CD4-positive, alpha-beta memory T cell (primary cell): ENCODE measurements at regions not wholly inside any gene's neighbourhood (a gene's known extent, or its start where the extent isn't known, plus 50 kb on each side); places are given as distances from the start of the nearest gene placed in this dataset.

Experiments
- CTCF ChIA-PET: fragments of 350-600 bp; sonication (Branson Sonifier 250); formaldehyde crosslinking; loops from one replicate; lab custom pipeline; 2021; ENCODE audit warnings: inconsistent platforms; ENCODE audit not compliant: partially characterized antibody; lab: Charles Lee
- POLR2A ChIA-PET: fragments of 350-600 bp; sonication (Branson Sonifier 250); formaldehyde crosslinking; loops from one replicate; lab custom pipeline; 2021; ENCODE audit not compliant: partially characterized antibody; lab: Charles Lee
- DNase-seq, 5 donors: peaks; one replicate each; pipeline versions ENCODE4 v3.0.0 to v3.0.0-alpha.2; 2020 to 2022; ENCODE audit warnings: mixed read lengths in 1 of 5
- H3K27ac ChIP-seq: one replicate; pipeline ENCODE4 v1.7.0; 2013; ENCODE audit warnings: low read depth, low read length
- H3K27me3 ChIP-seq: 2 replicates; pipeline ENCODE4 v1.7.0; 2013; ENCODE audit warnings: mild to moderate bottlenecking, low read length, moderate library complexity; ENCODE audit not compliant: insufficient read depth
- H3K36me3 ChIP-seq: 2 replicates; pipeline ENCODE4 v1.7.0; 2013; ENCODE audit warnings: mild to moderate bottlenecking, low read length, moderate library complexity; ENCODE audit not compliant: insufficient read depth
- H3K4me1 ChIP-seq: 2 replicates; pipeline ENCODE4 v1.7.0; 2013; ENCODE audit warnings: mild to moderate bottlenecking, low read length, moderate library complexity; ENCODE audit not compliant: insufficient read depth
- H3K4me3 ChIP-seq, 2 donors: one replicate each; pipeline ENCODE4 v1.7.0; 2013; ENCODE audit warnings: low read length in 2 of 2, mild to moderate bottlenecking in 1 of 2
- H3K9me3 ChIP-seq, 2 donors: one replicate each; pipeline ENCODE4 v1.7.0; 2013; ENCODE audit warnings: low read length in 2 of 2, control low read depth in 1 of 2; ENCODE audit not compliant: control insufficient read depth in 1 of 2
- H3K27ac Mint-ChIP-seq, 7 donors: one replicate each; pipeline ENCODE4 v1.8.0; 2020 to 2021; ENCODE audit warnings: mixed read lengths in 7 of 7, mild to moderate bottlenecking in 6 of 7, inconsistent platforms in 3 of 7, moderate library complexity in 3 of 7
- H3K27me3 Mint-ChIP-seq, 2 donors: one replicate each; pipeline ENCODE4 v1.8.0; 2020 to 2021; ENCODE audit warnings: mixed read lengths in 2 of 2
- H3K36me3 Mint-ChIP-seq, 2 donors: one replicate each; pipeline ENCODE4 v1.8.0; 2020 to 2021; ENCODE audit warnings: mixed read lengths in 2 of 2, inconsistent platforms in 1 of 2, mild to moderate bottlenecking in 1 of 2
- H3K4me1 Mint-ChIP-seq, 4 donors: one replicate each; pipeline ENCODE4 v1.8.0; 2020 to 2021; ENCODE audit warnings: mixed read lengths in 4 of 4, mild to moderate bottlenecking in 1 of 4
- H3K4me3 Mint-ChIP-seq, 8 donors: one replicate each; pipeline ENCODE4 v1.8.0; 2020 to 2021; ENCODE audit warnings: mixed read lengths in 8 of 8, mild to moderate bottlenecking in 7 of 8, moderate library complexity in 6 of 8, inconsistent platforms in 3 of 8
- H3K9me3 Mint-ChIP-seq, 8 donors: one replicate each; pipeline ENCODE4 v1.8.0; 2020 to 2021; ENCODE audit warnings: mixed read lengths in 8 of 8, mild to moderate bottlenecking in 5 of 8, inconsistent platforms in 3 of 8, moderate library complexity in 1 of 8
- intact Hi-C: fragments of 100-400 bp; cut with micrococcal nuclease; formaldehyde crosslinking; loops from one replicate; pipeline ENCODE4 v1.15.1; 2023

DNA sequence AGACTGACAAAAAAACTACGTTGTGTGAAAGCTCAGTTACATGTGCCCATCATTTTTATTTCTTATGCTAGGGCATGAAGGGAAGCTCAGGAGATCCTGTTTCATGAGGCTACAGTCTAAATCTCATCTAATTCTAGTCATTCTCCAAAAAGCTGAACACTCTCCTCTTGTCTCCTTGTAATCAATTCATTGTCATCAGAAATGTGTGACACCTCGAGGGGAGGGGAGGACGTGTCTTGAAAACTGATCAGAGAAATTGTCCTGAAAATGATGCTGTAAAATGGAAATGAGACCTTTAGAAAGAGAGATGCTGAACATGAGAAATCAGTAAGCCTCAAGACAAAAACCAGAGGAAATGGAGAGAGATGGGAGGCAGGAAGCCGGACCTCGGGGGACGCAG lies 103.4 kb downstream of the DAD1 start:
- no peaks in the 10 kb centered on the region for H3K36me3 ChIP-seq
- no peaks in the 10 kb centered on the region for H3K27me3 ChIP-seq
- POLR2A ChIA-PET = interaction anchor here (1.1 to 42.8 kb wide), 4 partner anchors 21 to 507 kb away, joined by 3 to 1528 read pairs (median 556); no protein-coding TSS in a partner anchor
- intact Hi-C loops = no loop called here
- CTCF ChIA-PET = no interaction called here
- peak overlapping the region; percentile 79 to 91 (median 86) for H3K4me3 Mint-ChIP-seq
- peak overlapping the region; percentile 49 for H3K27ac ChIP-seq
- H3K36me3 Mint-ChIP-seq = peaks cover 25 to 35% of the 10 kb centered on the region in 2 donors
- H3K4me1 Mint-ChIP-seq = peaks cover 0 to 26% (median 3%) of the 10 kb centered on the region in 4 donors
- H3K9me3 ChIP-seq = no peaks in the 10 kb centered on the region
- H3K4me1 ChIP-seq = no peaks in the 10 kb centered on the region
- H3K27ac Mint-ChIP-seq = peak overlapping the region in 6 of 7 donors; percentile 42 to 100 (median 76)
- H3K4me3 ChIP-seq = peak overlapping the region in 1 of 2 donors; percentile 32
- no peaks in the 10 kb centered on the region for H3K27me3 Mint-ChIP-seq
- DNase-seq = no peak
- H3K9me3 Mint-ChIP-seq = no peaks in the 10 kb centered on the region

DNA sequence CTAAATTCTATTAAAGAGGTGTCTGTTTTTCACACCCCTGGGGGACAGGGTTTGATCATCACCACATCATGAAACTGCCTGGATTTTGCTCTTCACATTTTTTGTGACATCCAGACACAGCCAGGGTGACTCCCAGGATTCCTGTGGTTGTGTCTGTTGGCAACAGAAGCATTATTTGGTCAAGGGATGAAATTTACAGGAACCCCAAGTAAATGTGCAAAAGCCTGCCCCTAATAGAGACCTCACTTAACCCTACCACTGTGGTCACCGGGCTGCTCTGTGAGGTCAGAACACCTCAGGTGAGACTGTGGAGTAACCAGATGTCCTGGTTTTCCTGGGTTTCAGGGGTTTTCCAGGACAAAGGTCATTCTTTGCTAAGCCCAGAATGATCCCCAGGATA lies 103.8 kb downstream of the DAD1 start:
- H3K36me3 Mint-ChIP-seq = peaks cover 20 to 30% of the 10 kb centered on the region in 2 donors

GRCh38 chr14:22484632-22485031 lies 104.4 kb downstream of the DAD1 start:
- no peak overlapping the region for H3K4me3 ChIP-seq
- Mint-ChIP-seq H3K9me3 (no peaks in the 10 kb centered on the region), H3K36me3 (peaks cover 14 to 25% of the 10 kb centered on the region in 2 donors), H3K4me3 (peak overlapping the region; percentile 81 to 91 (median 84)), H3K4me1 (peaks cover 0 to 16% (median 3%) of the 10 kb centered on the region in 4 donors), H3K27ac (peak overlapping the region in 5 of 7 donors; percentile 35 to 100 (median 81)), H3K27me3 (no peaks in the 10 kb centered on the region)
- no peaks in the 10 kb centered on the region for H3K27me3 ChIP-seq
- peak overlapping the region; percentile 35 for H3K27ac ChIP-seq
- no peaks in the 10 kb centered on the region for H3K4me1 ChIP-seq
- no peak for DNase-seq
- POLR2A ChIA-PET = interaction anchor here (0.9 to 42.8 kb wide), 7 partner anchors 22 to 543 kb away, joined by 3 to 1528 read pairs (median 3); no protein-coding TSS in a partner anchor
- CTCF ChIA-PET = no interaction called here
- intact Hi-C loops = no loop called here
- H3K36me3 ChIP-seq = no peaks in the 10 kb centered on the region
- H3K9me3 ChIP-seq = no peaks in the 10 kb centered on the region

More for the DNA sequence above, 103.8 kb downstream of the DAD1 start:
- intact Hi-C loops = no loop called here
- no peaks in the 10 kb centered on the region for H3K36me3 ChIP-seq
- peak overlapping the region in 4 of 7 donors; percentile 18 to 100 (median 27) for H3K27ac Mint-ChIP-seq
- H3K9me3 ChIP-seq = no peaks in the 10 kb centered on the region
- no peaks in the 10 kb centered on the region for H3K9me3 Mint-ChIP-seq
- H3K4me3 ChIP-seq = no peak overlapping the region
- peak overlapping the region; percentile 46 for H3K27ac ChIP-seq
- DNase-seq = no peak
- H3K27me3 ChIP-seq = no peaks in the 10 kb centered on the region
- H3K4me1 Mint-ChIP-seq = peaks cover 0 to 21% (median 3%) of the 10 kb centered on the region in 4 donors
- CTCF ChIA-PET = no interaction called here
- no peaks in the 10 kb centered on the region for H3K4me1 ChIP-seq
- POLR2A ChIA-PET = interaction anchor here (0.9 to 42.8 kb wide), 6 partner anchors 22 to 544 kb away, joined by 3 to 1528 read pairs (median 4); no protein-coding TSS in a partner anchor
- H3K27me3 Mint-ChIP-seq = no peaks in the 10 kb centered on the region
- H3K4me3 Mint-ChIP-seq = peak overlapping the region; percentile 79 to 91 (median 86)

DNA sequence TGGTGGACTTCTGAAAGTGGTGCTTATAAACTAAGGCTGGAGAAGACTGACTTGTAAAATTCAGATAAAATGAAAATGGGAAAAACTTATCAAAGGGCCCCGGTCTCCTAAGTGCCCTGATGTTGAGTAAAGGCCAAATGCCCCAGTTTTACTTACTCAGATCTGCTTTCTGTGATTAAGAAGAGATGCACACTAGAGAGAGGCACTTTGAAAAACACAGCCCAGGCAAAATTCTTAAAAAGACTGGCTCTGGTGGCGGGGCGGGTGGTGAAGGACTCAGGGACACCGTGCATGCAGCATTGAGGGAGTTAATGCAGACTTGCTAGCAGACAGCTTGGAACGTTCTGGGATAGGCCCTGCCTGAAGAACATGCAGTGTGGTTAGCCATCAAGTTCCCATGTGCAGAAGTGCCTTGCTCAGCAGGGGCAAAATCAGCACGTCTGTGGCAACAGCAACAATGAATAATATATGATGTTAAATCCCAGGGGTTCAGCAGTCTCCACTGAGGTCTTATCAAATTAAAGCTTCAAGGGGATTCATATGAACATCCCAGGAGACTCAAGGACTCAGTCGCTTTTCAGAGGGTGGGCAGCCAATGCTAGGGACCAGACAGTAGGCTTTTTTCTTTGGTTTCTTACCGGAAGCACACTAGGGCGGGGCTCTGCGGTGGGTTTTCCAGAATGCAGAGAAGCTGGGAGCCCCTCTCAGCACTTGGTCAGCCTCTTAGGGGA lies 105.0 kb downstream of the DAD1 start:
- DNase-seq = no peak
- H3K36me3 Mint-ChIP-seq = peaks cover 14 to 22% of the 10 kb centered on the region in 2 donors
- H3K27me3 Mint-ChIP-seq = no peaks in the 10 kb centered on the region
- H3K27me3 ChIP-seq = no peaks in the 10 kb centered on the region
- POLR2A ChIA-PET = interaction anchor here (0.9 to 42.8 kb wide), 7 partner anchors 23 to 542 kb away, joined by 3 to 1528 read pairs (median 3); no protein-coding TSS in a partner anchor
- peak overlapping the region; percentile 35 for H3K27ac ChIP-seq
- H3K4me1 Mint-ChIP-seq = peaks cover 0 to 15% (median 3%) of the 10 kb centered on the region in 4 donors
- no peaks in the 10 kb centered on the region for H3K36me3 ChIP-seq
- peak overlapping the region; percentile 81 to 91 (median 84) for H3K4me3 Mint-ChIP-seq
- H3K27ac Mint-ChIP-seq = peak overlapping the region; percentile 42 to 100 (median 84)
- intact Hi-C loops = no loop called here
- no peaks in the 10 kb centered on the region for H3K4me1 ChIP-seq
- CTCF ChIA-PET = no interaction called here
- no peaks in the 10 kb centered on the region for H3K9me3 Mint-ChIP-seq
- no peaks in the 10 kb centered on the region for H3K9me3 ChIP-seq
- no peak overlapping the region for H3K4me3 ChIP-seq

DNA sequence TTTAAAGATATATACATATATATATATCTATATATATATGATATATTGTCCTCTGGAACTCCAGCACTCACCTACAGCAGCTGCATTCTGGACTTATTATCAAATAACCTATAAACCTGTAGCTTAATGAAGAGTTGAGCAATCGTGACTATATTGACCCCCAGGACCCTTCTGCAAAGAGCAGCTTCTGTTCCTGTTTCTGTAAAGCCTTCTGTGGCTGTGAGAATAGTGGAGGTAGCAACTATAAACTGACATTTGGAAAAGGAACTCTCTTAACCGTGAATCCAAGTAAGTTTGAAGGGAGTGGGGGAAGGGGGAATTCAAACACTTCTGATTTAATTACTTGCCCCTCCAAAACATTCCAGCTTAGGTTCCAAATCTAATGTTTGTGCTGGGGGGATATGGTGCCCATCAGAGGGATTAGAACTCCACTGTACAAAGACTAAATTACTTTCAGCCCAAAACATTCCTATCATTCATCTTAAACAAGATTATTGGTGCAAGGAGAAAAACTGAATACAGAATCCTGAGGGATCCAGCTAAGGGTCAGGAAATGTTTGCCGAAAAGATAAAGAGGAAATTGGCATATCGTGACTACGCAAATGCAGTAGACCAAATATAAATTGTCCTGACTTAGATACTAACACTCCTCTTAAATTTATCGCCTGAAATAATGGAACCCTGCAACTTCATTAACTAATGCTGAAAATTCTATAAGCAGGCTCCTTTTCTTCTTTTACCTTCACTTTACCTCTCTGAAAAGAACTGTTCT lies 106.1 kb downstream of the DAD1 start:
- no peak for DNase-seq
- H3K36me3 ChIP-seq = no peaks in the 10 kb centered on the region
- intact Hi-C loops = no loop called here
- no peak overlapping the region for H3K4me3 ChIP-seq
- POLR2A ChIA-PET = interaction anchor here (1.2 to 42.8 kb wide), 5 partner anchors 11 to 486 kb away, joined by 3 to 1528 read pairs (median 7); no protein-coding TSS in a partner anchor
- H3K9me3 ChIP-seq = no peaks in the 10 kb centered on the region
- no peaks in the 10 kb centered on the region for H3K9me3 Mint-ChIP-seq
- peak overlapping the region in 2 of 7 donors; percentile 73 to 100 for H3K27ac Mint-ChIP-seq
- H3K4me3 Mint-ChIP-seq = peak overlapping the region; percentile 81 to 91 (median 84)
- CTCF ChIA-PET = no interaction called here
- no peaks in the 10 kb centered on the region for H3K27me3 ChIP-seq
- no peaks in the 10 kb centered on the region for H3K27me3 Mint-ChIP-seq
- peaks cover 0 to 6% (median 2%) of the 10 kb centered on the region in 4 donors for H3K4me1 Mint-ChIP-seq
- H3K27ac ChIP-seq = peak overlapping the region; percentile 21
- no peaks in the 10 kb centered on the region for H3K4me1 ChIP-seq
- H3K36me3 Mint-ChIP-seq = peaks cover 6 to 16% of the 10 kb centered on the region in 2 donors

DNA sequence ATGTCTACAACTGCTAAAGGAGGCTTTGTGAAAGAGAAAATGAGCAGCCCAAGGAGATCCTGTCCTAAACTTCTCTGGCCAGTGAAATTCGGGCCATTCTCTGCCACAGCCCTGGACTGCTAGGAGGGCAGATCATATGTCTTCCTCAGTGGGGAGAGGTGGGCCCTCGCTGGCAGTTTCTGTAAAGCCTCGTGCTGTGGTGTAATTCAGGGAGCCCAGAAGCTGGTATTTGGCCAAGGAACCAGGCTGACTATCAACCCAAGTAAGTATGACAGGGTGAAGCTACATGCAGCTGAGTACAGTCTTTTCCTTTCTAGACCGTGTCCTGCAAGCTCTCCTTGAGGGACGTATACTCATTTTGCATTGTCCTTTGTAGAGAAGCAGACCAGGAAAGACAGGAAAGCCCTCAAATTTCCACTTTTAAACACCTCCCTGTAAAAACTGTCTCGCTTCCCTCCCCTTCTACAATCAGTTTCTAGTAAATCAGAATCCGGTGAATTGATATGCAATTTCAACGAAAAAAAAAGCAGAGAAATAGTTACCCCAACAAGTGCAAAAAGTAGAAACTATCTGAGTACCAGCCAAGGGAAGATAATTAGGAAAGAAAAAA lies 106.8 kb downstream of the DAD1 start:
- no peaks in the 10 kb centered on the region for H3K4me1 ChIP-seq

More for the DNA sequence above, 106.8 kb downstream of the DAD1 start:
- Mint-ChIP-seq H3K36me3 (peaks cover 5 to 12% of the 10 kb centered on the region in 2 donors), H3K27ac (peak overlapping the region in 5 of 7 donors; percentile 47 to 100 (median 68)), H3K9me3 (no peaks in the 10 kb centered on the region), H3K4me1 (peaks cover 0 to 4% (median 0%) of the 10 kb centered on the region in 4 donors), H3K4me3 (peak overlapping the region; percentile 58 to 86 (median 78)), H3K27me3 (no peaks in the 10 kb centered on the region)
- ChIA-PET CTCF (interaction anchor here (1.5 kb wide), 1 partner anchor 74 kb away, joined by 3 read pairs; no protein-coding TSS in a partner anchor), POLR2A (interaction anchor here (1.2 to 42.8 kb wide), 5 partner anchors 10 to 485 kb away, joined by 3 to 1528 read pairs (median 7); no protein-coding TSS in a partner anchor)
- no peak for DNase-seq
- intact Hi-C loops = no loop called here
- no peaks in the 10 kb centered on the region for H3K27me3 ChIP-seq
- no peaks in the 10 kb centered on the region for H3K9me3 ChIP-seq
- no peaks in the 10 kb centered on the region for H3K36me3 ChIP-seq
- no peak overlapping the region for H3K4me3 ChIP-seq
- H3K27ac ChIP-seq = no peak overlapping the region
